Tibial nerve (tissue), 4 donors: ENCODE measurements at regions not wholly inside any gene's neighbourhood (a gene's known extent, or its start where the extent isn't known, plus 50 kb on each side); places are given as distances from the start of the nearest gene placed in this dataset.

Experiments used
- DNase-seq, 2 donors: peaks; one replicate each; pipeline ENCODE4 v3.0.0-alpha.2; 2019; ENCODE audit warnings: low spot score in 2 of 2
- H3K27ac ChIP-seq, 4 donors: fragments of 200-600 bp; sonication (generic) in 3 of 4; one replicate each; pipeline ENCODE4 v1.5.1; 2017 to 2019; ENCODE audit warnings: mild to moderate bottlenecking in 1 of 4
- H3K27me3 ChIP-seq, 2 donors: fragments of 200-600 bp; sonication (generic) in 1 of 2; one replicate each; pipeline versions ENCODE4 v1.5.1 to v1.6.0; 2017 to 2019
- H3K36me3 ChIP-seq, 3 donors: fragments of 200-600 bp; sonication (generic); one replicate each; pipeline ENCODE4 v1.5.1; 2018 to 2019
- H3K4me1 ChIP-seq, 4 donors: fragments of 200-600 bp; sonication (generic) in 3 of 4; one replicate each; pipeline ENCODE4 v1.5.1; 2017 to 2019
- H3K4me3 ChIP-seq, 4 donors: fragments of 200-600 bp; sonication (generic) in 3 of 4; one replicate each; pipeline ENCODE4 v1.5.1; 2017 to 2019; ENCODE audit warnings: mild to moderate bottlenecking in 1 of 4, moderate library complexity in 1 of 4
- H3K9me3 ChIP-seq, 4 donors: fragments of 200-600 bp; sonication (generic) in 3 of 4; one replicate each; pipeline ENCODE4 v1.5.1; 2017 to 2019
- EP300 ChIP-seq, 2 donors: sonication (generic); formaldehyde crosslinking; IDR thresholded peaks; one replicate each; pipeline ENCODE4 v1.6.1; 2017; ENCODE audit warnings: antibody characterized with exemption in 2 of 2, mild to moderate bottlenecking in 1 of 2
- POLR2A ChIP-seq, 2 donors: fragments of 450-650 bp; IDR thresholded peaks; one replicate each; pipeline ENCODE4 v1.6.1; 2017; ENCODE audit warnings: antibody characterized with exemption in 2 of 2, mild to moderate bottlenecking in 2 of 2, moderate library complexity in 2 of 2
- WGBS, 2 donors: methylation state at CpG; one replicate each; pipeline ENCODE4 v1.1.5; 2018; 5-methylcytosine and 5-hydroxymethylcytosine counted together
- TF ChIP-seq, protein P1 (sequence below), 5 experiments: fragments of 200-600 bp in 3 of 5; fragments of 450-650 bp in 2 of 5; sonication (generic) in 3 of 5; IDR thresholded peaks; one replicate each; pipeline ENCODE4 v1.5.1; 2016 to 2019; ENCODE audit warnings: antibody characterized with exemption in 5 of 5, mild to moderate bottlenecking in 3 of 5, moderate library complexity in 2 of 5

GRCh38 chr13:104586051-104586746, 1520.0 kb upstream of the SLC10A2 start:
- H3K4me1 ChIP-seq: no peaks in the 10 kb centered on the region
- H3K27me3 ChIP-seq: no peaks in the 10 kb centered on the region
- TF ChIP-seq EP300 (IDR thresholded peaks at IDR 0.05) (no peak), POLR2A (IDR thresholded peaks at IDR 0.05) (no peak)
- TF ChIP-seq, protein P1, sequence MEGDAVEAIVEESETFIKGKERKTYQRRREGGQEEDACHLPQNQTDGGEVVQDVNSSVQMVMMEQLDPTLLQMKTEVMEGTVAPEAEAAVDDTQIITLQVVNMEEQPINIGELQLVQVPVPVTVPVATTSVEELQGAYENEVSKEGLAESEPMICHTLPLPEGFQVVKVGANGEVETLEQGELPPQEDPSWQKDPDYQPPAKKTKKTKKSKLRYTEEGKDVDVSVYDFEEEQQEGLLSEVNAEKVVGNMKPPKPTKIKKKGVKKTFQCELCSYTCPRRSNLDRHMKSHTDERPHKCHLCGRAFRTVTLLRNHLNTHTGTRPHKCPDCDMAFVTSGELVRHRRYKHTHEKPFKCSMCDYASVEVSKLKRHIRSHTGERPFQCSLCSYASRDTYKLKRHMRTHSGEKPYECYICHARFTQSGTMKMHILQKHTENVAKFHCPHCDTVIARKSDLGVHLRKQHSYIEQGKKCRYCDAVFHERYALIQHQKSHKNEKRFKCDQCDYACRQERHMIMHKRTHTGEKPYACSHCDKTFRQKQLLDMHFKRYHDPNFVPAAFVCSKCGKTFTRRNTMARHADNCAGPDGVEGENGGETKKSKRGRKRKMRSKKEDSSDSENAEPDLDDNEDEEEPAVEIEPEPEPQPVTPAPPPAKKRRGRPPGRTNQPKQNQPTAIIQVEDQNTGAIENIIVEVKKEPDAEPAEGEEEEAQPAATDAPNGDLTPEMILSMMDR (IDR thresholded peaks at IDR 0.05): no peak
- no peaks in the 10 kb centered on the region for H3K9me3 ChIP-seq
- H3K36me3 ChIP-seq: no peaks in the 10 kb centered on the region
- WGBS, 2 donors: 71 to 77% methylated on average over 11 of the region's 11 CpGs
- no peak overlapping the region for H3K4me3 ChIP-seq
- H3K27ac ChIP-seq: no peak overlapping the region
- DNase-seq: no peak

DNA sequence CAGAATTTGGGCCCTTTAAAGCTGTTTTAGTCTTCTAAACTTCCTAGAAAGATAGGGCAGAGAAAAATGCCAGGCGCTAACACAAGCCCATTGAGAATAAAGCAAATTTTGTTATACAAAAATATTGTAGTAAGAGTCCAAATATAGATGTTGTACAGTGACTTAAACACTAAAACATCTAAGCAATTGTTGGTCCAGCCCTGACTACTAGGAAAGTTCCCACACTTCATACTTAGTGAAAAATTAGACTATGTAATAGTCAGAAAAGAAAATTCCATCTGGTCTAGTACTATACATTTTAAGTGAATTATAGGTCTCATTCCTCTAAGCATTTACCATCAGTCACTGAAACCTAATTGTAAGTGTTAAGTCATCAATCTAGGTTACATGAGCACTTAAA, 1518.3 kb upstream of the SLC10A2 start:
- no peaks in the 10 kb centered on the region for H3K27me3 ChIP-seq
- no peak overlapping the region for H3K4me3 ChIP-seq
- no peak for DNase-seq
- 47 to 62% methylated on average over 1 of the region's 1 CpG for WGBS, 2 donors
- no peaks in the 10 kb centered on the region for H3K4me1 ChIP-seq
- H3K36me3 ChIP-seq: no peaks in the 10 kb centered on the region
- no peak for TF ChIP-seq POLR2A (IDR thresholded peaks at IDR 0.05)
- TF ChIP-seq, protein P1 (IDR thresholded peaks at IDR 0.05): no peak
- TF ChIP-seq EP300 (IDR thresholded peaks at IDR 0.05): no peak
- no peaks in the 10 kb centered on the region for H3K9me3 ChIP-seq
- no peak overlapping the region for H3K27ac ChIP-seq

GRCh38 chr13:104580931-104581330, 1514.7 kb upstream of the SLC10A2 start:
- no peak overlapping the region for H3K4me3 ChIP-seq

DNA sequence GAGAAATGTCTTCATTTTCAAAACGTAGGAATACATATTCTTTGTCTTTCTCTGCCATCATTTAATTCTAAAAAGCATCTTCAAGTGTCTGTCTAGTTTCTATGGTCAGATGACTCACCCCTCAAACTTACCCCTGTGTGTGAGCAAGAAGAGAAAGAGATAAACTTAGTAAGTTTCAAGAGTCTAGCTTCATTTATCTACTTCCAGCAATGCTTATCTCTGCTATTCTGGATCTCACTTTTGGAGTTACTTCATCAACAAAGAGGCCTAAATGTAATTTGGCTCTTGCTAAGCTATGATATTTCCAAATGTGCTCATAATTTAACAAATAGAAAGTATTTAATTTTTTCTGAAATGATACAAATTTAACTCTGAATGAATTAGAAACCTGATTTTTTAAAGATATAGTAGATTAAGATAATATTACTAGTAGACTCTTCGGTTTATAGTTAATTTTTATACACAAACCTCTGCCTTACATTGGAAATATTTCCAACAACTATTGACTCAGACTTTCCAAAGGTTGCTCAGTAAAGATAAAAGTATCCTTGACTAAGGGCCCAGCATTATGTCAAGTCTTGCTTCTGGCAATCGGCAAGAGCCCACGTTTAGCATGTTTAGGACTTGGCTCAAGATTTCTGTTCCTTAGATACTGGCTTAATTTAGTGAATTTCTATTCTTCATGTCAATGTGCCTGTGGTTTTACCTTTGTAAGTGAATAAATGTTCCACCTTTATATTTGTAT, 1511.0 kb upstream of the SLC10A2 start:
- H3K4me1 ChIP-seq: peaks cover 0 to 1% (median 0%) of the 10 kb centered on the region in 4 donors

More at GRCh38 chr13:104580931-104581330, 1514.7 kb upstream of the SLC10A2 start:
- Histone ChIP-seq H3K27ac (no peak overlapping the region), H3K9me3 (no peaks in the 10 kb centered on the region), H3K36me3 (no peaks in the 10 kb centered on the region), H3K4me1 (no peaks in the 10 kb centered on the region), H3K27me3 (no peaks in the 10 kb centered on the region)
- TF ChIP-seq EP300 (IDR thresholded peaks at IDR 0.05) (no peak), POLR2A (IDR thresholded peaks at IDR 0.05) (no peak)
- TF ChIP-seq, protein P1 (IDR thresholded peaks at IDR 0.05): no peak
- WGBS, 2 donors: 83 to 91% methylated on average over 2 of the region's 2 CpGs
- no peak for DNase-seq

More for the DNA sequence above, 1511.0 kb upstream of the SLC10A2 start:
- DNase-seq: no peak
- Histone ChIP-seq H3K9me3 (no peaks in the 10 kb centered on the region), H3K4me3 (no peak overlapping the region), H3K27me3 (no peaks in the 10 kb centered on the region), H3K36me3 (no peaks in the 10 kb centered on the region), H3K27ac (no peak overlapping the region)
- WGBS, 2 donors: 82 to 88% methylated on average over 4 of the region's 4 CpGs
- TF ChIP-seq POLR2A (IDR thresholded peaks at IDR 0.05) (no peak), EP300 (IDR thresholded peaks at IDR 0.05) (no peak)
- TF ChIP-seq, protein P1 (IDR thresholded peaks at IDR 0.05): no peak
